Nephron progenitor cell (in vitro differentiated cells): ENCODE measurements at regions not wholly inside any gene's neighbourhood (a gene's known extent, or its start where the extent isn't known, plus 50 kb on each side); places are given as distances from the start of the nearest gene placed in this dataset.

Experiments
- DNase-seq: peaks from one replicate; pipeline ENCODE4 v3.0.0; 2021
- H3K27ac Mint-ChIP-seq: 2 replicates; pipeline ENCODE4 v1.8.0; 2021; ENCODE audit warnings: mild to moderate bottlenecking, moderate library complexity, mixed read lengths
- H3K27me3 Mint-ChIP-seq: 2 replicates; pipeline ENCODE4 v1.8.0; 2021; ENCODE audit warnings: mild to moderate bottlenecking, low read depth, mixed read lengths; ENCODE audit not compliant: poor library complexity
- H3K36me3 Mint-ChIP-seq: 2 replicates; pipeline ENCODE4 v1.8.0; 2021; ENCODE audit warnings: low read depth, mixed read lengths
- H3K4me1 Mint-ChIP-seq: 2 replicates; pipeline ENCODE4 v1.8.0; 2021; ENCODE audit warnings: mixed read lengths
- H3K4me3 Mint-ChIP-seq: 2 replicates; pipeline ENCODE4 v1.8.0; 2021; ENCODE audit warnings: mild to moderate bottlenecking, moderate library complexity, mixed read lengths
- H3K9me3 Mint-ChIP-seq: 2 replicates; pipeline ENCODE4 v1.8.0; 2021; ENCODE audit warnings: mild to moderate bottlenecking, moderate library complexity, mixed read lengths
- TF ChIP-seq, protein P1 (sequence below): fragments of 200-600 bp; sonication (generic); IDR thresholded peaks from 2 replicates; pipeline ENCODE4 v1.5.0; 2021; ENCODE audit warnings: antibody characterized with exemption

DNA sequence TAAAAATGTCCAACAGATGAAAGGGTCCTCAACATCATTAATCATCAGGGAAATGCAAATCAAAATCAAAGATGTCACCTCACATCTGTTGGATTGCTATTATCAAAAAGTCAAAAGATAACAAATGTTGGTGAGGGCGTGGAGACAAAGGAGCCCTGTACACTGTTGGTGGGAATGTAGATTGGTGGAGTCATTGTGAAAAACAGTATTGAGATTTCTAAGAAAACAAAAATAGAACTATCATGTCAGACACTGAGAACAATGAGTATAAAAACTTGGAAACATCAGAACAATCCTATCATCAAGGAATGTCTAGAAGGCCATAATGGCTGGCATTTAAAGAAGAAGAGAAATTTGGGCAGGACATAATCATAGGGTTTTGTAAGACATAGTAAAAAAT, 209.2 kb upstream of the PTGFR start:
- Mint-ChIP-seq H3K36me3 (no peaks in the 10 kb centered on the region), H3K4me3 (no peak overlapping the region), H3K27me3 (peaks cover 7% of the 10 kb centered on the region), H3K27ac (no peak overlapping the region), H3K4me1 (no peaks in the 10 kb centered on the region), H3K9me3 (peaks cover 5% of the 10 kb centered on the region)
- TF ChIP-seq, protein P1, sequence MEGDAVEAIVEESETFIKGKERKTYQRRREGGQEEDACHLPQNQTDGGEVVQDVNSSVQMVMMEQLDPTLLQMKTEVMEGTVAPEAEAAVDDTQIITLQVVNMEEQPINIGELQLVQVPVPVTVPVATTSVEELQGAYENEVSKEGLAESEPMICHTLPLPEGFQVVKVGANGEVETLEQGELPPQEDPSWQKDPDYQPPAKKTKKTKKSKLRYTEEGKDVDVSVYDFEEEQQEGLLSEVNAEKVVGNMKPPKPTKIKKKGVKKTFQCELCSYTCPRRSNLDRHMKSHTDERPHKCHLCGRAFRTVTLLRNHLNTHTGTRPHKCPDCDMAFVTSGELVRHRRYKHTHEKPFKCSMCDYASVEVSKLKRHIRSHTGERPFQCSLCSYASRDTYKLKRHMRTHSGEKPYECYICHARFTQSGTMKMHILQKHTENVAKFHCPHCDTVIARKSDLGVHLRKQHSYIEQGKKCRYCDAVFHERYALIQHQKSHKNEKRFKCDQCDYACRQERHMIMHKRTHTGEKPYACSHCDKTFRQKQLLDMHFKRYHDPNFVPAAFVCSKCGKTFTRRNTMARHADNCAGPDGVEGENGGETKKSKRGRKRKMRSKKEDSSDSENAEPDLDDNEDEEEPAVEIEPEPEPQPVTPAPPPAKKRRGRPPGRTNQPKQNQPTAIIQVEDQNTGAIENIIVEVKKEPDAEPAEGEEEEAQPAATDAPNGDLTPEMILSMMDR, result no peak
- DNase-seq, result no peak

GRCh38 chr1:78283691-78284090, 207.1 kb upstream of the PTGFR start:
- Mint-ChIP-seq H3K4me1 (no peaks in the 10 kb centered on the region), H3K36me3 (no peaks in the 10 kb centered on the region), H3K4me3 (no peak overlapping the region), H3K27ac (no peak overlapping the region), H3K9me3 (peaks cover 5% of the 10 kb centered on the region), H3K27me3 (no peaks in the 10 kb centered on the region)
- TF ChIP-seq, protein P1, result no peak
- DNase-seq, result no peak

GRCh38 chr1:78284354-78284753, 206.4 kb upstream of the PTGFR start:
- Mint-ChIP-seq H3K9me3 (peaks cover 5% of the 10 kb centered on the region), H3K27ac (no peak overlapping the region), H3K4me3 (no peak overlapping the region), H3K4me1 (no peaks in the 10 kb centered on the region), H3K27me3 (no peaks in the 10 kb centered on the region), H3K36me3 (no peaks in the 10 kb centered on the region)
- TF ChIP-seq, protein P1, result no peak
- no peak for DNase-seq

DNA sequence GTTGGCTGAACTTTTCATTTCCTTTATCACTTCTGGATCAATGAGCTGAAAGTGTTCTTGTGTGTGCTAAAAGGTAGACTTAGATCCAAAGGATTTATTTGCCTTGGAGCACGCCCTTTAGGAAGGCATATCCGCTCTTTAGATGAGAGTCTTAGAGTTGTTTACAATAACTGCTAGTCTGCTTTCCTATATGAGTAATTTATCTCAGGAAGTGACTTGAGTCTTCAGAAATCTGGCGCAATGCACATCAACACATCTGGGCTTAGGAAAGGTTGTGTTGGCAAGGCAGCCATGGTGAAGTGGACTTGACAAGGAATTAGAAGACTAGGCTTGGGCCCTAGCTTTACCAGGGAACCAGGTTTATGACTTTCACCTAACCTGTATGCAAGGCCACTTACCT, 204.1 kb upstream of the PTGFR start:
- TF ChIP-seq, protein P1, result no peak
- peaks cover 4% of the 10 kb centered on the region for H3K27me3 Mint-ChIP-seq
- no peak for DNase-seq
- no peak overlapping the region for H3K27ac Mint-ChIP-seq
- peaks cover 1% of the 10 kb centered on the region for H3K9me3 Mint-ChIP-seq
- no peaks in the 10 kb centered on the region for H3K36me3 Mint-ChIP-seq
- no peak overlapping the region for H3K4me3 Mint-ChIP-seq
- H3K4me1 Mint-ChIP-seq, result peaks cover 5% of the 10 kb centered on the region

- peaks cover 5% of the 10 kb centered on the region for H3K4me1 Mint-ChIP-seq
- DNase-seq, result no peak
- H3K27me3 Mint-ChIP-seq, result peaks cover 4% of the 10 kb centered on the region
- H3K4me3 Mint-ChIP-seq, result no peak overlapping the region
- H3K27ac Mint-ChIP-seq, result no peak overlapping the region
- TF ChIP-seq, protein P1, result no peak
- no peaks in the 10 kb centered on the region for H3K9me3 Mint-ChIP-seq
- H3K36me3 Mint-ChIP-seq, result no peaks in the 10 kb centered on the region
Measured at GRCh38 chr1:78289603-78290002, 201.2 kb upstream of the PTGFR start.

DNA sequence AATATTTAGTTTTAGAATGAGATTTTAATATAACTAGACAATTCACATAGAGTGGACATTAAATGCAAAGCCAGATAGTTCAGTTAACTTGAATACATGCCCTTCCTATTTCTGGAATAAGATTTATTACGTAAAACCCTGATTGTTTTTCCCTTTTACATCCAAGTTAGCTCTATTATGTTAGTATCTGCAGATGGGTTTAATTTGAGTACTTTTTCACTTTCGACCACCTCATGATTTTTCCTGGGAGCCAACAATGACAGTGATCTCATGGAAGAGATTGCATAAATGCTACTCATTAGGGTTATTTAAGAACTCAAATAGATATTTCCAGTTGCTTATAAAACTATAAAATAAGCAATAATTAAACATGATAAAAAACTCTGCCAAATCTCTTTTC, 199.4 kb upstream of the PTGFR start:
- H3K27me3 Mint-ChIP-seq, result peaks cover 4% of the 10 kb centered on the region
- H3K36me3 Mint-ChIP-seq, result no peaks in the 10 kb centered on the region
- H3K27ac Mint-ChIP-seq, result no peak overlapping the region
- H3K4me3 Mint-ChIP-seq, result no peak overlapping the region
- no peaks in the 10 kb centered on the region for H3K9me3 Mint-ChIP-seq
- DNase-seq, result no peak
- TF ChIP-seq, protein P1, result no peak
- peaks cover 5% of the 10 kb centered on the region for H3K4me1 Mint-ChIP-seq
